ENCODE measurements at regions not wholly inside any gene's neighbourhood (a gene's known extent, or its start where the extent isn't known, plus 50 kb on each side); places are given as distances from the start of the nearest gene placed in this dataset.

GRCh38 chr9:20200991-20201431 lies 412.2 kb upstream of the SLC24A2 start:
- no peak for DNase-seq (ENCODE audit: low read depth, low spot score)
- H3K36me3 ChIP-seq (ENCODE audit: control insufficient read depth, insufficient read depth, low read length) = no peaks in the 10 kb centered on the region
- WGBS (ENCODE audit: insufficient coverage, insufficient read length) = no CpG with 5 or more reads among the region's 1 CpG

GRCh38 chr9:20200581-20200980 lies 411.7 kb upstream of the SLC24A2 start:
- DNase-seq (ENCODE audit: low read depth, low spot score) = no peak

More at GRCh38 chr9:20200991-20201431, 412.2 kb upstream of the SLC24A2 start:
- H3K4me1 ChIP-seq (ENCODE audit: control insufficient read depth, insufficient read depth, low read length) = peaks cover 5% of the 10 kb centered on the region; the same call in 1 of the 2 replicates
- no peaks in the 10 kb centered on the region for H3K27me3 ChIP-seq (ENCODE audit: control insufficient read depth, insufficient read depth, low read length)
- no peaks in the 10 kb centered on the region for H3K9me3 ChIP-seq (ENCODE audit: control insufficient read depth, insufficient read depth, low read length)
- H3K27ac ChIP-seq (ENCODE audit: low read length) = no peak overlapping the region
- no peak overlapping the region for H3K4me3 ChIP-seq (ENCODE audit: low read length)

GRCh38 chr9:20199111-20199510 lies 410.3 kb upstream of the SLC24A2 start:
- Histone ChIP-seq H3K27me3 (ENCODE audit: control insufficient read depth, insufficient read depth, low read length) (no peaks in the 10 kb centered on the region), H3K4me3 (ENCODE audit: low read length) (no peak overlapping the region), H3K4me1 (ENCODE audit: control insufficient read depth, insufficient read depth, low read length) (peaks cover 5% of the 10 kb centered on the region; the same call in 1 of the 2 replicates), H3K36me3 (ENCODE audit: control insufficient read depth, insufficient read depth, low read length) (no peaks in the 10 kb centered on the region), H3K27ac (ENCODE audit: low read length) (no peak overlapping the region), H3K9me3 (ENCODE audit: control insufficient read depth, insufficient read depth, low read length) (no peaks in the 10 kb centered on the region)
- WGBS (ENCODE audit: insufficient coverage, insufficient read length) = no CpG with 5 or more reads among the region's 2 CpGs
- no peak for DNase-seq (ENCODE audit: low read depth, low spot score)

More at GRCh38 chr9:20200581-20200980, 411.7 kb upstream of the SLC24A2 start:
- Histone ChIP-seq H3K9me3 (ENCODE audit: control insufficient read depth, insufficient read depth, low read length) (no peaks in the 10 kb centered on the region), H3K36me3 (ENCODE audit: control insufficient read depth, insufficient read depth, low read length) (no peaks in the 10 kb centered on the region), H3K27me3 (ENCODE audit: control insufficient read depth, insufficient read depth, low read length) (no peaks in the 10 kb centered on the region), H3K4me1 (ENCODE audit: control insufficient read depth, insufficient read depth, low read length) (peaks cover 5% of the 10 kb centered on the region; the same call in 1 of the 2 replicates), H3K27ac (ENCODE audit: low read length) (no peak overlapping the region), H3K4me3 (ENCODE audit: low read length) (no peak overlapping the region)
- no CpG with 5 or more reads among the region's 2 CpGs for WGBS (ENCODE audit: insufficient coverage, insufficient read length)

- no peaks in the 10 kb centered on the region for H3K9me3 ChIP-seq (ENCODE audit: control insufficient read depth, insufficient read depth, low read length)
- WGBS (ENCODE audit: insufficient coverage, insufficient read length) = no CpG with 5 or more reads among the region's 7 CpGs
- peaks cover 5% of the 10 kb centered on the region; the same call in 1 of the 2 replicates for H3K4me1 ChIP-seq (ENCODE audit: control insufficient read depth, insufficient read depth, low read length)
- no peak overlapping the region for H3K4me3 ChIP-seq (ENCODE audit: low read length)
- no peak overlapping the region for H3K27ac ChIP-seq (ENCODE audit: low read length)
- H3K27me3 ChIP-seq (ENCODE audit: control insufficient read depth, insufficient read depth, low read length) = no peaks in the 10 kb centered on the region
- H3K36me3 ChIP-seq (ENCODE audit: control insufficient read depth, insufficient read depth, low read length) = no peaks in the 10 kb centered on the region
- DNase-seq (ENCODE audit: low read depth, low spot score) = no peak
Measured at GRCh38 chr9:20197976-20198685, 409.3 kb upstream of the SLC24A2 start.

GRCh38 chr9:20191228-20191840 lies 402.5 kb upstream of the SLC24A2 start:
- H3K4me1 ChIP-seq (ENCODE audit: control insufficient read depth, insufficient read depth, low read length) = no peaks in the 10 kb centered on the region
- no peaks in the 10 kb centered on the region for H3K9me3 ChIP-seq (ENCODE audit: control insufficient read depth, insufficient read depth, low read length)
- H3K27me3 ChIP-seq (ENCODE audit: control insufficient read depth, insufficient read depth, low read length) = no peaks in the 10 kb centered on the region
- no peaks in the 10 kb centered on the region for H3K36me3 ChIP-seq (ENCODE audit: control insufficient read depth, insufficient read depth, low read length)
- DNase-seq (ENCODE audit: low read depth, low spot score) = no peak
- H3K4me3 ChIP-seq (ENCODE audit: low read length) = no peak overlapping the region
- no peak overlapping the region for H3K27ac ChIP-seq (ENCODE audit: low read length)
- 100% methylated on average over 1 of the region's 4 CpGs for WGBS (ENCODE audit: insufficient coverage, insufficient read length)

GRCh38 chr9:20189871-20190270 lies 401.0 kb upstream of the SLC24A2 start:
- no peak for DNase-seq (ENCODE audit: low read depth, low spot score)
- WGBS (ENCODE audit: insufficient coverage, insufficient read length) = no CpG with 5 or more reads among the region's 4 CpGs

GRCh38 chr9:20188616-20189369 lies 400.0 kb upstream of the SLC24A2 start:
- H3K9me3 ChIP-seq (ENCODE audit: control insufficient read depth, insufficient read depth, low read length) = no peaks in the 10 kb centered on the region
- WGBS (ENCODE audit: insufficient coverage, insufficient read length) = no CpG with 5 or more reads among the region's 6 CpGs
- no peaks in the 10 kb centered on the region for H3K27me3 ChIP-seq (ENCODE audit: control insufficient read depth, insufficient read depth, low read length)
- no peak overlapping the region for H3K27ac ChIP-seq (ENCODE audit: low read length)
- no peak for DNase-seq (ENCODE audit: low read depth, low spot score)
- no peaks in the 10 kb centered on the region for H3K36me3 ChIP-seq (ENCODE audit: control insufficient read depth, insufficient read depth, low read length)
- no peak overlapping the region for H3K4me3 ChIP-seq (ENCODE audit: low read length)
- no peaks in the 10 kb centered on the region for H3K4me1 ChIP-seq (ENCODE audit: control insufficient read depth, insufficient read depth, low read length)

More at GRCh38 chr9:20189871-20190270, 401.0 kb upstream of the SLC24A2 start:
- Histone ChIP-seq H3K27ac (ENCODE audit: low read length) (no peak overlapping the region), H3K36me3 (ENCODE audit: control insufficient read depth, insufficient read depth, low read length) (no peaks in the 10 kb centered on the region), H3K4me1 (ENCODE audit: control insufficient read depth, insufficient read depth, low read length) (no peaks in the 10 kb centered on the region), H3K9me3 (ENCODE audit: control insufficient read depth, insufficient read depth, low read length) (no peaks in the 10 kb centered on the region), H3K27me3 (ENCODE audit: control insufficient read depth, insufficient read depth, low read length) (no peaks in the 10 kb centered on the region), H3K4me3 (ENCODE audit: low read length) (no peak overlapping the region)

GRCh38 chr9:20187318-20187717 lies 398.5 kb upstream of the SLC24A2 start:
- Histone ChIP-seq H3K27ac (ENCODE audit: low read length) (no peak overlapping the region), H3K4me1 (ENCODE audit: control insufficient read depth, insufficient read depth, low read length) (no peaks in the 10 kb centered on the region), H3K4me3 (ENCODE audit: low read length) (no peak overlapping the region), H3K27me3 (ENCODE audit: control insufficient read depth, insufficient read depth, low read length) (no peaks in the 10 kb centered on the region), H3K36me3 (ENCODE audit: control insufficient read depth, insufficient read depth, low read length) (no peaks in the 10 kb centered on the region), H3K9me3 (ENCODE audit: control insufficient read depth, insufficient read depth, low read length) (no peaks in the 10 kb centered on the region)
- no CpG with 5 or more reads among the region's 2 CpGs for WGBS (ENCODE audit: insufficient coverage, insufficient read length)
- no peak for DNase-seq (ENCODE audit: low read depth, low spot score)

- H3K27me3 ChIP-seq (ENCODE audit: control insufficient read depth, insufficient read depth, low read length) = no peaks in the 10 kb centered on the region
- H3K36me3 ChIP-seq (ENCODE audit: control insufficient read depth, insufficient read depth, low read length) = no peaks in the 10 kb centered on the region
- H3K27ac ChIP-seq (ENCODE audit: low read length) = no peak overlapping the region
- DNase-seq (ENCODE audit: low read depth, low spot score) = no peak
- no peaks in the 10 kb centered on the region for H3K4me1 ChIP-seq (ENCODE audit: control insufficient read depth, insufficient read depth, low read length)
- H3K4me3 ChIP-seq (ENCODE audit: low read length) = no peak overlapping the region
- no peaks in the 10 kb centered on the region for H3K9me3 ChIP-seq (ENCODE audit: control insufficient read depth, insufficient read depth, low read length)
Measured at GRCh38 chr9:20186823-20187222, 398.0 kb upstream of the SLC24A2 start.

GRCh38 chr9:20186231-20186630 lies 397.4 kb upstream of the SLC24A2 start:
- no peaks in the 10 kb centered on the region for H3K27me3 ChIP-seq (ENCODE audit: control insufficient read depth, insufficient read depth, low read length)
- no CpG with 5 or more reads among the region's 3 CpGs for WGBS (ENCODE audit: insufficient coverage, insufficient read length)
- no peak for DNase-seq (ENCODE audit: low read depth, low spot score)
- H3K36me3 ChIP-seq (ENCODE audit: control insufficient read depth, insufficient read depth, low read length) = no peaks in the 10 kb centered on the region
- H3K4me1 ChIP-seq (ENCODE audit: control insufficient read depth, insufficient read depth, low read length) = no peaks in the 10 kb centered on the region
- no peak overlapping the region for H3K4me3 ChIP-seq (ENCODE audit: low read length)
- no peak overlapping the region for H3K27ac ChIP-seq (ENCODE audit: low read length)
- H3K9me3 ChIP-seq (ENCODE audit: control insufficient read depth, insufficient read depth, low read length) = no peaks in the 10 kb centered on the region

All from iPS DF 6.9 (cell line).